Ovary (tissue), 3 donors: ENCODE measurements at regions not wholly inside any gene's neighbourhood (a gene's known extent, or its start where the extent isn't known, plus 50 kb on each side); places are given as distances from the start of the nearest gene placed in this dataset.

ENCODE experiments used
- POLR2A ChIP-seq: fragments of 450-650 bp; IDR thresholded peaks from one replicate; pipeline ENCODE4 v1.6.1; 2017; ENCODE audit warnings: antibody characterized with exemption, mild to moderate bottlenecking, moderate library complexity
- TF ChIP-seq, protein P1 (sequence below), 3 donors: fragments of 450-650 bp in 2 of 3; fragments of 200-600 bp in 1 of 3; IDR thresholded peaks; one replicate each; pipeline versions ENCODE4 v1.5.1 to v1.8.0; 2016 to 2022; ENCODE audit warnings: antibody characterized with exemption in 3 of 3, mild to moderate bottlenecking in 1 of 3
- donor health status: DM: no; HTN: no; CAD: no.

- TF ChIP-seq, protein P1, sequence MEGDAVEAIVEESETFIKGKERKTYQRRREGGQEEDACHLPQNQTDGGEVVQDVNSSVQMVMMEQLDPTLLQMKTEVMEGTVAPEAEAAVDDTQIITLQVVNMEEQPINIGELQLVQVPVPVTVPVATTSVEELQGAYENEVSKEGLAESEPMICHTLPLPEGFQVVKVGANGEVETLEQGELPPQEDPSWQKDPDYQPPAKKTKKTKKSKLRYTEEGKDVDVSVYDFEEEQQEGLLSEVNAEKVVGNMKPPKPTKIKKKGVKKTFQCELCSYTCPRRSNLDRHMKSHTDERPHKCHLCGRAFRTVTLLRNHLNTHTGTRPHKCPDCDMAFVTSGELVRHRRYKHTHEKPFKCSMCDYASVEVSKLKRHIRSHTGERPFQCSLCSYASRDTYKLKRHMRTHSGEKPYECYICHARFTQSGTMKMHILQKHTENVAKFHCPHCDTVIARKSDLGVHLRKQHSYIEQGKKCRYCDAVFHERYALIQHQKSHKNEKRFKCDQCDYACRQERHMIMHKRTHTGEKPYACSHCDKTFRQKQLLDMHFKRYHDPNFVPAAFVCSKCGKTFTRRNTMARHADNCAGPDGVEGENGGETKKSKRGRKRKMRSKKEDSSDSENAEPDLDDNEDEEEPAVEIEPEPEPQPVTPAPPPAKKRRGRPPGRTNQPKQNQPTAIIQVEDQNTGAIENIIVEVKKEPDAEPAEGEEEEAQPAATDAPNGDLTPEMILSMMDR (IDR thresholded peaks at IDR 0.05) = no peak
- TF ChIP-seq POLR2A = no peak
Observed at GRCh38 chr18:72160510-72161445, 383.4 kb downstream of the CBLN2 start.
